NCI-H82 treated with DMSO at 0.1 percent for 48 hours (cell line): ENCODE measurements at regions not wholly inside any gene's neighbourhood (a gene's known extent, or its start where the extent isn't known, plus 50 kb on each side); places are given as distances from the start of the nearest gene placed in this dataset.

Experiments
- DNase-seq: peaks from one replicate; lab custom pipeline; 2025; ENCODE audit not compliant: unreplicated experiment; lab: John Stamatoyannopoulos, UW

DNA sequence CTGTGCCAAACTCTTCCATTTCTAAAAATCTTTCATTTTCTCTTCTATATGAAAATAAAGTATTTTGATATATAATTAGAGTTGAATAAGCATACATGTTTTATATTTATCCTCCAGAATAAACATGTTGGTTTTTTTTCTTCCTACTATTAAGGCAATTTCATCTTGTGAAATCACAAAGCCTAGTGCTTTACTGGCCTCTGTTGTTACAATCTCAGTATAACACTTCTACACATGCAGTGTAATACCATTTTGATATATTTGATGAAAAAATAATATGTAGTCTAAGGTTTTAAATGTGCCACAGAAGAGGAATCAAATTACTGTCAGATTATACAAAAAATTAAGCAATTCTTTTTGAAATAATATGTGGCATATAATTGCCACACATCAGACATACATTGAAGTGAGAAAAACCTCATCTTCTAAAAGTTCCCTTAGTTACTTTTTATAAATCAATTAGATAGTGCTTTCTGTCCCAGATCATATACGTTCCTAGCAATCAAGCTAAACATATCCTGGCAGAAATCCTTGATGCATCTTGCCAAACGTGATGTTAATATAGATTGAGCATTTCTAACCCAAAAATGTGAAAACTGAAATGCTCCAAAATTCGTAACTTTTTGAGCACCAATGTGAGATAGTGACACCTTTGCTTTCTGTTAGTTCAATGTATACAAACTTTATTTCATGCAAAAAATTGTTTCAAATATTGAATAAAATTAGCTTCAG lies 225.1 kb upstream of the MANEA start:
- DNase-seq: no peak

DNA sequence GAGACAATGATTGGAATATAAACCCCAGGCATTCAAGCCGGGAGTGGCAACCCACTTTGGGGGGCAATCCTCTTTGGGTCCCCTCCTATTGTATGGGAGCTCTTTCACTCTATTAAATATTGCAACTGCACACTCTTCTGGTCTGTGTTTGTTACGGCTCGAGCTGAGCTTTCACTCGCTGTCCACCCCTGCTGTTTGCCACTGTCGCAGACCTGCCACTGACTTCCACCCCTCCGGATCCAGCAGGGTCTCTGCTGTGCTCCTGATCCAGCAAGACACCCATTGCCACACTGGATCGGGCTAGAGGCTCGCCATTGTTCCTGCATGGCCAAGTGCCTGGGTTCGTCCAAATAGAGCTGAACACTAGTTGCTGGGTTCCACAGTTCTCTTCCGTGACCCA lies 222.8 kb upstream of the MANEA start:
- DNase-seq: no peak

DNA sequence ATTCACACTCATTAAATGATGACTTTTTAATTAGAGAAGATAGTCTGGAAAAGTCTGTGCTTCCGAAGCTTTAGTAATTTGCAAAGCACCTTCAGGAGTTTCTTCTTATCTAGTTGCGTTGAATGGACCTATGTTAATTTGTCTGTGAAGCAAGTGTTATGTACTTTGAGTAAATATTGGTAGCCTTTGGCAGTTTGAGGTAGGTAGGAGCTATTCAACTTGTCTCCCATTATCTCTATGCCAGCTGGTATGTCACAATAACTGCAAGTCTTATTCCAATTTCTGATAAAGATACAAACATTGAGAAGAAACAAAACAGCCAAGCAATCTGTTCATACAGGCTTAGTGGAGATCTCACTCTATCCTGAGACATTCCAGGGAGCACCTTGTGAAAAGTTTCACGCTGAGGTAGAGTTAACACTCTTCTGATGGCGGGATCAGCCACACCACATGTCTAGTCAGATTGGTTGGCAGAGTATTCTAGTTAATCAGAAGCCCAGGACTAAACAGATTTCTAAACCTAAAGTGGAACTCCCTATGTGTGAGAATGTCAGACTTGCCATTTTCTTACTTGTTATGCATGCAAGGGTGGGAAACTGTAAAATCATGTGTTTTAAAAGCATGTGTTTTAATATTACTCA lies 219.8 kb upstream of the MANEA start:
- DNase-seq: no peak

DNA sequence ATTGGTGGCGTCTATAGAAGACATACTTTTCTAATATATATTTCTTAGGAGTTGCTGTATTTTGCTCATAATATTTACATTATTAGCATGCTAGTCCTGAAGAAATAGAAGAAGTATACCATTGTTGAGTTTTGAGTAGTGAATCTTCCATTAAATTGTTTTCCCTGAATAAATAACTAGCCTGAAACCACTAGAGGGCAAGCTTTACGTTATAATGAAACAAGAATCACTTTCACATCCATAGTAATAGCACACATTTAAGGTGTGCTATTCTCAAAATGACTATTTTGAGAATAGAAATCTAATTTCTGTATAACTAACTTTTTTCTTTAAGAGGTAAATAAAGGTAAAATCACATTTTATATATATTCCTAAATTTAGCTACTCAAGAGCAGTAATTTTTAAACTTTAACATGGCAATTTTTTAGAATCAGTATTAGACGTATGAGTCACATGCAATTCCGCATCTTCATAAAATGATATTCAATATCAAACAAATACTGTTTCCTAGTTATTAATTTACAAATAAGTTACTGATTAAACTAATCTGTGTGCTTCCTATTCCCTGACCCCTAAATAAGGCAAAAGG lies 213.2 kb upstream of the MANEA start:
- DNase-seq: peak; percentile 16

DNA sequence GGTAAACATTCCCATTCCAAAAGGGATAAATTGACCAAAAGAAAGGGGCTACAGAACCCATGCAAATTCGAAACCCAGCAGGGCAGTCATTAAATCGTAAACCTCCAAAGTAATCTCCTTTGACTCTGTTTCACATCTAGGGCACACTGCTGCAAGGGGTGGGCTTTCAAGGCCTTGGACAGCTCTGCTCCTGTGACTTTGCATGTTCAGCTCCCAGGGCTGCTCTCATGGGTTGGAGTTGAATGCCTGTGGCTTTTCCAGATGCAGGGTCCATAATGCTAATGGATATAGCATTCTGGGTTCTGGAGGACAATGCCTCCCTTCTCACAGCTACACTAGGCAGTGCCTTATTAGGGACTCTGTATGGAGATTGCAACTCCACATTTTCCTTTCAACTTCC lies 211.9 kb upstream of the MANEA start:
- no peak for DNase-seq

DNA sequence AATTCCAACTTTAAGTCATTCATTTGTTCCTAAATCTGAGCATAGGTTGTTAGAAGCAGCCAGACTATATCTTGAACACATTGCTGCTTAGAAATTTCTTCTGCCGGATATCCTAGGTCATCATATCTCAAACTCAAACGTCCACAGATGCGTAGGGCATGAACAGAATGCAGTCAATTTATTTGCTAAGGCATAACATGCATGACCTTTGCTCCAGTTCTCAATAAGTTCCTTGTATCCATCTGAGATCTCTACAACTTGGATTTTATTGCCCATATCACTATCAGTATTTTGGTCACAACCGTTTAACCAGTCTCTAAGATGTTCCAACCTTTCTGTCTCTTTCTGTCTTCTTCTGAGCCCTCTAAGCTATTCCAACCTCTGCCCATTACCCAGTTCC lies 210.9 kb upstream of the MANEA start:
- no peak for DNase-seq

DNA sequence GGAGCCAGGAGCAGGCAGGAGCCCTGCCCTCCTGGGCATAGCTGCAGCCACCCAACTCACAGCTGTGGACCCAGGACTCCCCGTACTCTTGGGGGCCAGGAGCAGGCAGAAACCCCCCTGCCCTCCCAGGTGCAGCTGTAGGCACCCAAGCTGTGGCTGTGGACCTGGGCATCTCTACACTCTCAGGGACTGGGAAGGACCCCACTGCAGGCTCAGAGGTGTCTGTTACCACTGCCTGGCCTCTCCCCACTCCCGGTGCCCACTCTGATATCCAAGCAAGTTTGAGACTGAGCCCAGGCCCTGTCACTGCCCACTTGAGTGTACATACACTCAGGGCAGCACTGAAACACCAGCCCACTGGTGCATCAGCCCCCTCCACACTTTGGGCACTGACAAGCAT lies 193.5 kb upstream of the MANEA start:
- no peak for DNase-seq

DNA sequence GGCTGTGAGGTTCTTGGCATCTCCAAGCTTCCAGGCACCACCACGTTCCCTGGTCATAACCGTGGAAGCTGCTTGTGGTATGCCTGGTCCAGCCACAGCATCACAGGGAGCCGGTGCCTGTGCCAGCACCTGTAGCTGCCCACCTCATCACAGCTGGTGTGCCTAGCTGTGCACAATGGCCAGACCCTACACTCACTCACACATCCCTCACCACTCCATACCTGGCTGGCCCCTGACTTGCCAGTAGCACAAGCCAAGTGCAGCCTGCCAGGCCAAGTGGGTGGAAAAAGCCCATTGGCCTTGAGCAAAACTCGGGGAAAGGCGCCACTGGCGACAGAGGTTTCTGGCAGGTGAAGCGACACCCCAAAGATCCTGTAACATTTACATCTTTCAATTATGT lies 192.3 kb upstream of the MANEA start:
- DNase-seq: no peak

DNA sequence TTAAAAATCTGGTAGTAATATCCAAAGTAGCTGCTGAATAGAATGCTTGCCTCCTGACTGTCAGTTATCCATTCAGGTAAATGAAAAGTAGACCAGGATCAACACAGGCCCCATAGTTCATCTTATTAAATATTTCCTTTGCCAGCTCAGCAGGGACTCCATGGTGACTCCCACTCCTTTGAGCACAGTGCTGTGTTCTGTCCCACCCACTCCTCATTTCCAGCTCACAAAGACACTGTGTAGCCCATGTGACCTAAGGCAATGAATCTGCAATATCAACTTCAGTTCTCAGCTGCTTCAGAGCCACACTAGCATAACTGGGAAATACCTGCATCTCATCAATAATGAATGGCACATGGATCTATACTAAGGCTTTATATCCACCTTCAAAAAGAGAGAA lies 189.5 kb upstream of the MANEA start:
- DNase-seq: no peak

DNA sequence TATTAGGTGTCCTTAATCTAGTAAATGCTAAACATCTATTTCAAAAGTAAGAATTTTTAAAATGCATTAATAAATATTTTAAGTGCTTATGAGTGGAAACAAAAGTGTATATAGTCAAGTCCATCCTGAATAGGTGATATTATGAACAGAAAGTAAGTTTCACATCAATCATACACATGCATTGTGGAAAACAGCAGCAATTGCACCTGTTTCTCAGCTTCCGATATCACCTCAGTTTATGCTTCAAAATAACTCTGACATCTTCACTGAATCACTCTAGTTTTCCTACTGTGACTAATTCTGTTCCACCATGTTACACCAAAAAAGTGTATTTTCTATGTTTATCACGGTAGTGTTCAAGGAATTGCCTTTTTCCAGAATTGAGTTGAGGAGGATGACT lies 172.6 kb upstream of the MANEA start:
- no peak for DNase-seq

DNA sequence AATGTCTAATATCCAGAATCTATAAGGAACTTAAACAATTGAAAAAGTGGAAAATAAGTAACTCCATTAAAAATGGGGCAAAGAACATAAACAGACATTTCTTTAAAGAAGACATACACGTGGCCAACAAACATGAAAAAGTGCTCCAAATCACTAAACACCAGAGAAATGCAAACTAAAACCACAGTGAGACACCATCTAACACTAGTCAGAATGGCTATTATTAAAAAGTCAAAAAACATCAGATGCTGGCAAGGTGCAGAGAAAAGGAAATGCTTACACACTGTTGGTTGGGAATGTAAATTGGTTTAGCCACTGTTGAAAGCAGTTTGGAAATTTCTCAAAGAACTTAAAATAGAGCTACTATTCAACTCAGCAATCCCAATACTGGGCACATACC lies 169.2 kb upstream of the MANEA start:
- no peak for DNase-seq

DNA sequence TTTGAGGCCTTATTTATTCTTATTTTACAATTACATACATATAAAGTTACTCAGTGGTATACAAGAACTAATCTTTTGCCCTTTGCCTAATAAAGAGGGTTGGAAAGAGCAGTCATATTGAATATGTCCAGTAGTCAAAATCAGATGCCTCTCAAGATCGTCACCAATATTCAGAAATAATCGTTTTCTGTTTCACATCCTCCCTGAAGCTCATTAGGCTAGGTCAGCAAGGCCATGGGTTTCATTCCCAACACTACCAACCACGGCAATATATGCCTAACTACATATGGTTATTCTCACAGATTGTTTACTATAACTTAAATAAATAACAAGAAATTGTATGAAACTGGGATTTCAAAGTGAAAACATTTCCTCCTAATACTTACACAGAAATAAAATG lies 167.2 kb upstream of the MANEA start:
- DNase-seq: no peak

DNA sequence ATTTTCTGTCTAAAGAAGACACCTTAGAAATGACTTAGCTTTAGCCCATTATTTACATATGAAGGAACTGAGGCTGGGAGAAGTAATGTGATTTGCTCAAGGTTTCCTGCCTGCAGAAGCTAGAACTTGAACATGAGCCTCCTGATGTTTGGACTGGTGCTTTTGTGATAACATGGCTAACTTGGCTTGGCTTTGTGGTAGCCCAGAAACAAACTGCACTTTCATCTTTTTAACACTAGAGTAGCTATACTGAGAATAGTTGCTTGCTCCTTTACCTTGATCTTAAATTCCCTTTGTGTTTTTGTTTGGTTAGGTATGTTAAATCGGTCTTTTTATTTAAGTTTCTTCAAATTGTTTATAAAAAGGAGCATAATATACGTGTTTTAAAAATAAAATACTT lies 163.5 kb upstream of the MANEA start:
- no peak for DNase-seq

DNA sequence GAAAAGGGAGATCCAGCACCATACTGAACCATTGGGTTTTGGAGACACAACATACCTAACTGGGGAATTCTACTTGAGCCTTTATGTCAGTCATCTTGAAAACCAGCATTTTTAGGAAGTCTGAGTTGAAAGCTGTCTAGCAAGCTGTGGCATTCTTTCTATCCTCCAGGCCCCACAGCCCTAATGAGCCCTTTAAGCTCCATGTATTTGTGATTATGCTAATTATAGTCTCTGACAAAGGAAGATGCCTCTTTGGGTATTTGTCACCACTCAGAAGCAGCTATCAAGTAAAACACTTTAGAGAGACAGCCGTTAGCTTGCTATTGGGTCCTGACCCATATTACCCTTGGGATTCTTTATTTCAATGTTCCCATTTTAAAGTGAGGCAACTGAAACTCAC lies 159.5 kb upstream of the MANEA start:
- DNase-seq: no peak

DNA sequence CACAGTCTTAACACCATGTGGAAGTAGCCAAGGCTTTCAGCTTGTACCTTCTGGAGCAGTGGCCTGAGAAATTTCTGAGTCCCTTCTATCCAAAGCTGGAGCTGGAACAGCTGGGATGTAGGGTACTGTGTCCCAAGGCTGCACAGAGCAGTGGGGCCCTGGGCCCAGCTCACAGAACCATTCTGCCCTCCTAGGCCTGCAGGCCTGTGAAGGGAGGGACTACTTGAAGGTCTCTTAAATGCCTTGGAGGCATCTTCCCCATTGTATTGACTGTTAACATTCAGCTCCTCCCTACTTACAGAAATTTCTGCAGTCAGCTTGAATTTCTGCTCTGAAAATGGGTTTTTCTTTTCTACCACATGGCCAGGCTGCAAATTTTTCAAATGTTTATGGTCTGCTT lies 156.5 kb upstream of the MANEA start:
- DNase-seq: no peak

DNA sequence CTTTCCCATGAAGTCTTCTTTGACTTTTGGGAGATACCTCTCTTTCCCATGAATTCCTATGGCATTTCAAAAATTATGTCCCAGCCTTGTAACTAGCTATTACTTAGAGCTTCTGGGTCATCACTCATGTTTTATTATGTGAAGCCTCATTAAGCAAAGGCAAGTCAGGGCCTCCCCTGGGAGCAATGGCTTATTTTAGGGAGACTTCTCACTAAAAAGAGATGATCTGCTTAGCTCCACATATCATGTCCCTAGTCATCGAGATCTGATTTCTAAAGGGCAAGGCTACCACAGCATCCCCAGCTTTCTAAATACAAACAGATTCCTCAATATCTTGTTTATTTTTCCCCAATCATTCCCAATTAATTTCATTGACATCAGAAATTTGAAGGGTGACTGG lies 154.0 kb upstream of the MANEA start:
- DNase-seq: no peak

DNA sequence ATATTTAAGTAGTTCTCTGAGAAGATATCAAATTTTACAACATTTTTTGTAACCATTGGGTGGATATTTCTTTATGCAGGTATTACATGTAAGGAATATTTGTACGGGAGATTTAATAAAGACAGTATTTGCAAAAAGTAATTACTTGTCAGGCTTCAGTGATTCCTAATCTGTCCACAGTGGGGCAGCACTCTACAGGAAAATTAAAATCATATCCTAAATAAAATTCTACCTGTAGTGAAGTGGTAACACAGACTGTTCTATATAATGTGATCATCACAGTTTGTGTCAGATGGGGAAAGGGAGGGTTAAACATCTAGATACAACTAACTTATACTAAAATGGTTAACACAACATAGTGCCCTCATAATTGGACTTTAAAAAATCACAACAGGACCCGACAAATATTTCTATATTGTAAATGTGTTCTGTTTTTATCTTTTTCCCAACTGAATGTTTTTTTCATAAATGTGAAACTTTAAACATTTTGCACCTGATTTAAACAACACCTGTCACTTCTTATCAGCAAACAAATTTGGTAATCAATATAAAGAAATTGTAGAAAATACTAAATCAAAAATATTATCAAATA lies 145.6 kb upstream of the MANEA start:
- DNase-seq: peak; percentile 19

DNA sequence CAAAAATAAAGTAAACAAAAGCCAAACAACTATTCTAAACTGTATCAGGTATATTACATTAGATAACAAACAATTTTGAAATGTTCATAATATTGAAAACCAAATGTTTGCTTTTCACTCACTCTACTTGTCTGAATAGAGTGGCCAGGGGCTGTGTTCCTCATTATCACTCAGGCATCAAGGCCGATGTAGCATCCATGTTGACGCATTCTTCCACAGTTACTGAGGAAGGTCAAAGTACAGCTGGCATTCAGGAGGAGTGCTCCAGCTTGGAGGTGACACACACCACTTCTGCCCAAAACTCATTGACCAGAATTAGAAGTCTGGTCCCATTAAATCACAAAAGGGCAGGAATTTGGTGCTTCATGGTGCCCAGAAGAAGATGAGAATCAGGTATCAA lies 137.6 kb upstream of the MANEA start:
- DNase-seq: no peak

DNA sequence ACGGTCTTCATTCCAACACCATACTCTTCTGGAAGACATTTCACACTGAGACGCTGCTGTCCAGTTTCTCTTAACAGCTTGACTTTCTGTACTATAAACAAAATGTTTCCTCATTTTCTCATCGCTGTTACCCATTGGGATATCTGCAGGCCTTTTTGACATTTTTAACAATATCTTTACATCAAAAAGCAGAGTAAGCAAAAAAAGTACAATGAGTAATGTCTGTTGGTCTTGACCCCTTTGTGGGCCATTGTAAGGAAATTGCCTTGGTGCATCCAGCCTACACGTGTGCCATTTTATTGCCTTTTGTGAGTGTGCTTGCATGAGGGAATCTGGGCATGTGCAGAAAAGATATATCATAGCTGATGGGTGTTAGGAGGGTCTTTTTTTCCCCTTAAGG lies 129.1 kb upstream of the MANEA start:
- no peak for DNase-seq

DNA sequence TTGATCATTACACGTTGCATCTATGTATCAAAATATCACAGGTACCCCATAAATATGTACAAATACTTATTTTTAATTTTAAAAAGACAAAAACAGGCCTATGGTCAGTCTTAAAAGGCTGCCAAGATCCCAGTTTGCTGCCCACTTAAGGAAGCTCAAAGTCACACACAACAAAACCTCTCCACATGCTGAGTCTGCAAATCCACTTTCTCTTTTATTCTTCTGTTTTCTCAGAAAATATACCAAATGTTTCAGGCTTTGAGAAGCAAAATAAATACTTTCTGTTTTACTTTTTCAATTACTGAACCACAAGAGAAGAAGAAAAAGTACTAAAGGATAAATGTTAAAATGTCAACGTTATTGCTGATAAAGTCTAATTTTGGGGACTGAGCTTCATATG lies 107.8 kb upstream of the MANEA start:
- DNase-seq: no peak

DNA sequence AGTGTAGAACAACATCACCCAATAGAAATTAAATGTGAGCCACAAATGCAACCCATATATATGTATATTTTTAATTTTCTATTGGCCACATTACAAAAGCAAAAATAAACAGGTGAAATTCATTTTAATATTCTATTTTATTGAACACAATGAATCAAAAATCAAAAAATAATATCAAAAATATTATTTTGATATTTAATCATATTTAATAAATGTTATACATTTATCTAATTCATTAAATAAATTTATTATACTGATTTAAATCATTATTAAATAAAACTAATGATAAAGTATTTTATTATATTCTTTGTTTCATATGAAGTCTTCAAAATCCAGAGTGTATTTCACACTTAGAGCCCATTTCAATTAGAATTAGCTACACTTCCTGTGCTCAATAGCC lies 98.4 kb upstream of the MANEA start:
- DNase-seq: no peak

DNA sequence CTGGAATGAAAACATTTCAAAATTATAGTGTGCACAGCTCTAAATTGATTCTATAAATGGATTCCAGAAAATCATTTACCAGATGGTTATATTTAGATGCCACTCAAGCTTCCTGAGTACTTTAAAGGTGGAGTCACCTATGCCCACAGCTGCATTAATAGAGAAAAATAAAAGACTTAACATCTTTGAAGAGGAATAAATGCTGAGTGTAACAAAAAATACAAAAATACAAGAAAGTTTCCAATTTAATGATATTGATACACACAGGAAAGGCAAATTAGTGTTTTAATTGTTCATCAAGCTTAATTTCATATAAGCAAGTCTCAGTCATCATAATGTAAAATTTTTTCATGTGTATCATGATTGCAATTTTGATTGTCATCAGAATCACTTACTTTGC lies 89.5 kb upstream of the MANEA start:
- DNase-seq: no peak
